Activated CD4-positive, alpha-beta T cell treated with anti-CD3 and anti-CD28 coated beads, Interleukin-10, Interleukin-2, amounts not matched to agents 100 ng/mL and 50 ng/mL, durations not matched to agents 16 hours and 8 hours (primary cell): ENCODE measurements at regions not wholly inside any gene's neighbourhood (a gene's known extent, or its start where the extent isn't known, plus 50 kb on each side); places are given as distances from the start of the nearest gene placed in this dataset.

Source experiments
- DNase-seq: peaks from one replicate; pipeline ENCODE4 v3.0.0-alpha.2; 2020

DNA sequence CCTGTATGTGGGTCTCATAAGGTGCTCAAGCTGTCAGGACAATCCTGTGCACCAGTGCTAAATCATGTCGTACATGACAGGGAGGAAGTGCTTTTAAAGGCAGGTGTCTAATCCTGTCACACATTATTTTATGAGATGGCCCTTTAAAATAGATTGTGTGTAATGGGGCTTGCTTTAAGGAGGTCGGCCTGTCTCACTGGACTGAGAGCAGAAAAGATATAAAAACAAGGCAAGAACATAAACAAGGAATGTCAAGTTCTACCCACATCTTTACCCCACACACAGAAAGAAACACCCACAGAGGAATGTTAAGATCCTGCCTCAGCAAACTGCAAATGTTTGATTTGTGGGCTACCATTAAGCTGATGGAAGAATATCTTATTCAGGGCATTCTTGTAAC, 279.0 kb downstream of the FOXA2 start:
- DNase-seq = no peak

DNA sequence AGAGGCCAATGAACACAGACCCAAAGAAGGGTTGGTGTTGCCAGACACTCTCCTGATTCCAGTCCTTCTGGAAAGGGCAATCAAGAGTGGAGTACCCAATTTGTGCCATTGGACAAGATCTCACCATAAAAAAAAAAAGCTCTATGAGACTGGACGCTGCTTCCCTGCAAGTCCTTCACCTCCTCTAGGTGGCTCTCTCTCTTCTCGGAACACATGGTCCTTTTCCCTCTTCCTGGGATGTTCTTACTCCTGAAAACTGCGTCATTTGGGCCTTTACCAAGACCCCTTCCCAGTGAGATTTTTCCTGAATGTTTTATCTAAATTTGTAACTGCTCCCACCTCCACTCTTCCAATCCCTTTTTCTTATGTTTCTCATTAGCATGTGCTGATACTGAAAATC, 280.8 kb downstream of the FOXA2 start:
- DNase-seq = no peak

DNA sequence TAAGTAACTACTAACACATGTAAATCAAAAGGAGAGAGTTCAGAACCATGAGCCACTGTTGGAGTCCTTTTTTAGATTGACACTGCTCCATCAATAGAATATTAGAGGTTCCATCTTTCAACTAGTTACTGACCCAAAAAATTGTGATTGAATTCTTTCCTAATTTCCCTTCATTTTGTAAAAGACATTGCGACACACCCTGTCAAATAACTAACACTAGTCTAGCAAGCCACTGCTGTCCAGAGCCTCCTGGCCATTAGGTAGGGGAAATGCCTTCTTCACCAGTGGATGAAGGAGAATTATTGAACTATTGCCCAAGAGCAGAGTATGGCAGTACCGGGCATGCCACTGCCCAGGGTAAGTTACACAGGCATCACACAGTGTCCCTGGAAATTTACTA, 282.3 kb downstream of the FOXA2 start:
- DNase-seq = no peak

DNA sequence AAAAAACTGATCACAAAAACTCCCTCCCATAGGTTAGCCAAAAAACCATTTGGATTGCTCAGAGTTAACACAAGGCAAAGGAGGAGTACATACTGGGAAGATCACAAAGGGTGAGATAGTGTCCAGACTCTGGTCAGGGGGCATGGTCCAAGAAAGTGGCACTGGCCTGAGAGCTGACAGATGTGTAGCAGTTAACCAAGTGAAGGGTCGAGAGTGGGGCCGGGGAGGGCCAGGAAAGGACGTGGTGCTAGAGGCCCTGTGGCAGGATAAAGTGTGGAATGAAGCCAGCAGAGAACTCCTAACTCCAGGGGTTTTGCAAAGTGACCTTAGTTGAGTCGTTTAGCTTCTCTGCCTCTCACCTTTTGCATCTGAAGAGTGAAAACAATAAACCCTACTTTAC, 290.5 kb downstream of the FOXA2 start:
- DNase-seq = no peak

DNA sequence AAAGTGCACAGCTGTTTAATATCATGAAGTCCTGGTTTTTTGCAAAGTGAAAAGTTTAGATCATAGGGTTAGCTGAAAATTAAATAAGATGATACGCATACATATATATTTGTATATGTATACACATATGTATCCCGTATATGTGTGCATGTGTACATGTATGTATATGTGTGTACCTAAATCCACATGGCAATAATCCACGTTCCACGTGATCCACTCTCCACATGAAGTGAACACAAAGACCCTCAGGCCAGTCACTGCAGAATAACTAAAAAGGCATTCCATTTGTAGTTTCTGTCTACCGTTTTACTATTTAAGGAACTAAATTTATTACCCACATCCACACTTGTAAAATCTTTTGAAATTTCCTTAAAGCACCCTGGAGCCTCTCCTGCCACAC, 294.9 kb downstream of the FOXA2 start:
- no peak for DNase-seq

DNA sequence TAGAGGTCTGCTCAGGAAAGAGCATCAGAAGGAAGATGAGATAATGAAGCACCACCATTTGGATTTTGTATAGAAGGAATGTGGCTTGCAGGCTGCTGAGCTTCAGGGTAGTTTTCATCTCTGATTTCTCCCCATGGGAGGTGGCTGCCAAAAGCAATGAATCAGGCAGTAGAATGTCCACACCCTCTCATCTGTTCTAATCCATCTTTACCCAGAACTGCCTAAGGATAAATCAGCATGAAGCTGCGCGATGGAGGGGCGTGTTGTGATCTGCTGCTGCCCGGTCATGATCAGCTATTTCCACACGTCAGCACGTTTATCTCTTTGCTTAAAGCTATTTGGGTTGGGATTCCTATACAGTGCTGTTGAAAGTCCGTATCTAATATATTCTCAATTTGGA, 295.4 kb downstream of the FOXA2 start:
- DNase-seq = no peak

DNA sequence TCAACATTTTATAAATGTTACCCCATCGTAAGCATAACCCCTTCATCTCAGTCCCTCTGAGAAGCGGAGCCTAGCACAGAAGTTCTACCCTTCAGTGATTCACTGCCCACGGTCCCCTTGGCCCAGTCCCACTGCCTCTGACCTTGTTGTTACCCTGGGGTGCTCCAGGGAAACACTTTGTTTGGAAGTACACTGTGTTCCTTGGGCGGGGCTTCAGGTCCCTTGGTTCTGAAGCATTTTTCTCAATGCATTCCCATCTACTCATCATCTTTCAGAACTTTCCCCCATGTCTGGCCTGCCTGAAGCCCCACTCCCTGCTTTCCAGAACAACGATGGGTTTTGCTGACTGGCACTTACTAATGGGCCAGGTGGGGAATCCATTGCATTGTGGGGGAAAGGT, 296.2 kb downstream of the FOXA2 start:
- no peak for DNase-seq

DNA sequence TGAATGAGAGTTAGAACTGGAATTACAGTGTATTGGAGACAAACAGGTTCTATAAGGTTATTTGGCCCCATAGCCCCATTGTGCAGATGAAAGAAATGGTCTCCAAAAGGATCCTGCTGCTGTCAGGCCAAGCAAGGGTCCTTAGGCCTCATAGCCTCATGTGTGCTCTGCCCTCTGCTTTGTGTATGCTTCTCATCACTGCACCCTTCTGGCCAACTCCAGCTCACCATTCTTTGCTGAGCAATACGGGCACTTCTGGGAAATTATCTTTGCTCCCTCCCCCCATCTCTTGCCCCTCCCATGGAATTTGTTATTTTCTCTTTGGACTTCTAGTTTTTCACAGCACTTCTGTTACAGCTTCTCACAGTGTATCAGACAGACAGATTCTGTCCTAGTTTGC, 298.8 kb downstream of the FOXA2 start:
- DNase-seq = no peak

DNA sequence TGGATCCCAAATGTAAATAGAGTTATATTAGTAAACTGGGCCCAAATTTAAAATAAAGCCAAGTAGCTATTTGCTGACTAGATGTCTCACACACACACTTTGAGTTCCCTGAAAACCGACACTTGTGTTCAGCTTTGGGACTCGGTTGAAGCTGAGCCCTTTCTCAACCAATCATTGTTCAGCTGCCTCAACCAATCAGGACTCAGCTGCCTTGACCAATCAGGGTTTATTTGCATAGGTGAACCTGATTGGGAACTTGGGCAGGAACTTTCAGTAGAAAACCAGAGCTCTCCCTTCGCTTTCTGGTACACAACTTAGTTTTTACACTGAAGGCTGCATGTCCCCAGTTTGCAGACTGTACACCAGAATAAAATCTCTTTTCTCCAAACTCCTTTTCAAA, 301.7 kb downstream of the FOXA2 start:
- DNase-seq = no peak

DNA sequence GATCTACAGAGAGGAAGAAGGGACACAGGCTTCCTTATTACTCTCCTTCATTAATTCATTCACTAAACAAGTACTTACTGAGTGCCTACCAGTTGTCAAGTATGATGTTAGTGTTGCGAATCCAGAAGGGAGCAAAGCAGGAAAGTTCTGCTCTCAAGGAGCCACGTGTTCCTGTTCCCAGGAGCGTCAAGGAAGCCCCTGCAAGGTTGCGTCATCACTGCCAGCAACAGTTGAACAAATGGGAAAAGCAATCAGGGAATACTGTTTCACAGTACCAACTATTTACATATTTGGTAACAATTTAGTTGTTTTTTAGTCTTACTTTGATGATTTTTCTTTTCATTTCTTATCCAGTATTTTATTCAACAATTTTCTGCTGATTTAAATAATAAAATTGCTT, 310.0 kb downstream of the FOXA2 start:
- DNase-seq = no peak

DNA sequence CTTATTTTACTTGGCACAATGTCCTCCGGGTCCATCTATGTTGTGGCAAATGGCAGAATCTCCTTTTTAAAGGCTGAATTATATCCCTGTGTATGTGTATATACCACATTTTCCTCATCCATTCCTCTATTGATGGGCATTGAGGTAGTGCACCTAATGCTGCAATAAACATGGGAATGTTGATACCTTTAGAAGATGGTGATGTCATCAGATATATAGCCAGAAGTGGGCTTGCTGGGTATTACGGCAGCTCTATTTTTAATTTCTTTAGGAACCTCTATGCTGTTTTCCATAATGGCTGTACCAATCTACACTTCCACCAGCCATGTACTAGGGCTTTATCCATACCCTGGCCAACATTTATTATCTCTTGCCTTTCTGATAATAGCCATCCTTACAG, 315.7 kb downstream of the FOXA2 start:
- no peak for DNase-seq

DNA sequence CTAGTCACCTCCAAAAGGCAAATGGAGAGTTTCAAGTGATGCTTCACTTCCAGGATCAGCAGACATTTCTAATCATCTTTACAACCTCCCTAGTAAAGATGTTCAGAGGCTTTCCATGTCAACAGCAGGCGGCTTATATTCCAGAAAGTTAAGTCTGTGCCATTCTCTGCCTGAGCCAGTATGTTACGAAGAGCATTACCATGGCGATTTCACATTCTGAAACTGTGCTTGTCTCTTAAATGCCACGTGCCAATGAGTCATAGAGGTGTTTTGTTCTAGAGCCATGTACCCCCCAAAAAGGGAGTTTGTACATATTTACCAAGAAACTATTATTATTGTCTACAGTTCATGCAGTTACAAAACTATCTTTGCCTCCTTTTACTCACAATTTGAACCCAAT, 319.5 kb downstream of the FOXA2 start:
- DNase-seq = no peak

DNA sequence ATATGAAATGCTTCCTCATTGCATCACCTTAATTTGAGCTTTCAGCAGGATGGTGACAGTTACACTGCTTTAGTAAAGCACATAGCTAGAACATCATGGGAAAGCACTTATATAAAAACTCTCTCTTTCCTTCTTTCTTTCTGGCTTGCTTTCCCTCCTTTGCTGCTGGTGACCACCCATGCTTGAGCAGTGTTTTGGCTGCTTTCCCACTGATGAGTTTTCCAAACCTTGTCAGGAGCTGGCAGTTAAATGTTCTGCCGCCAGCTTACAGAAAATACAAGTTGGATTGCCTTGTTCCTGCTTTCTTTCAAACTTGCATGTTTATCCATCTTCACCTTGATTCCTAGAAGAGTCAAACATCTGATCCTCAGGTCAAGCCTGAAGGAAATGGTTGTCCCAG, 323.9 kb downstream of the FOXA2 start:
- no peak for DNase-seq

DNA sequence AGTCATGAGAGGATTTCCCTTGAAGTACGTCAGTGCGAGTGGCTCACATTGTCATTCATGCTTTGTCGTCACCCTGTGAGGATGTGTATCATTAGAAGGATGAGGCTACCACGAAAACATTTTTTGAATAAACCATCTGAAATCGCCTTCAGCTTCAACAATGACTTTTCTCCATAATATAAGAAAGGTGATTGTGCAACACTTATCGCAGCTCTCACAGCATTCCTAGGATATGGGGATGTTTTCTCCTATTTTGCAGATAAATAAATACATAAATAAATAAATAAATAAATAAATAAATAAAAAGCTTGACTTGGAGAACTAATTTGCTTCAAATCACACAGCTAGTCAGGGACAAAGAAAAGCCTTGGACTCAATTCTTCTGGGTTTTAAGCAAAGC, 326.5 kb downstream of the FOXA2 start:
- no peak for DNase-seq

DNA sequence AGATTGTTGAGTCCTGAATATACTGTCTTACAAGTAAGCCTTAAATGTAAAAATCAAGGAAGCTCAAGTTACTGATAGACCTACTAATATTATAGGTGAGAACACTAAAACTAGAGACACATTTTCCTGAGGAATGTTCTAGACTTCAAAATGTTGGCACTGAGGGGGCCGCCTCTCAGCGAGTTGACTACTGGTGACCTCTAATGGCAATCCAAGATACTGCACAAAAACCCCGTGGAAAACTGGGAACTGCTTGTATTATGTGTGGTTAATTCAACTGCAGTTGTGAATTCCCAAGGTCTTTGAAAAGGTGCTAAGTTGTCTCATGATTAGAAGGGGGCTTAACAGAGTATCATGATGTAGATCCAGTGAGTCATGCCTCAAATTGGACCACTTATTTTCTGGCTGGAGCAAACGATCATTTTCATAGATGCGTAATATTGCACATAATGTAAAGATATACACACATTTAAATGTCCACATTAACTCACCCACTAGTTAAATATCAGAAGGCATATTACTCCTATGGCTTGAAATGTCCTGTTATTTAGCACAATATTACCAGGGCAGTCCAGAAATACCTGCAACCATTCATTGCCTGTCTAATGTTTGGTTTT, 336.2 kb downstream of the FOXA2 start:
- DNase-seq = no peak

DNA sequence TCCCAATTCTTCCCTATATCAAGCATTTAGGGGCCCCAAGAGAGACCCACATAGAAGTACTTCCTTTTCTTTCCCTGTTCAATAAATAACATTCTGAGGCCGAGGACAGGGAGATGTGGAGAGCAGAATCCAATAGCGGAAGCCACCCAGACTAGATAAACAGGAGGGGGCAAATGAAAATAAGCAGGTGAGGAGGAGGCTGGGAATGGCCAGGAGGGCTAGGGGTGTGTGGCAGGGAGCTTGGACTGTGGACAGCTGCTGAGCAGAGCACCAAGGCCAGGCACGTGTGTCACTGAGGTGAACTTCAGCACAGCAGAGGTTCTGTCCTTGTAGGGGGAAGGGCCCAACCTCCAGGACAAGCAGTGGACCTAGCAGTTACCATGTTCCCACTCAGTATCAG, 339.2 kb downstream of the FOXA2 start:
- DNase-seq = no peak

DNA sequence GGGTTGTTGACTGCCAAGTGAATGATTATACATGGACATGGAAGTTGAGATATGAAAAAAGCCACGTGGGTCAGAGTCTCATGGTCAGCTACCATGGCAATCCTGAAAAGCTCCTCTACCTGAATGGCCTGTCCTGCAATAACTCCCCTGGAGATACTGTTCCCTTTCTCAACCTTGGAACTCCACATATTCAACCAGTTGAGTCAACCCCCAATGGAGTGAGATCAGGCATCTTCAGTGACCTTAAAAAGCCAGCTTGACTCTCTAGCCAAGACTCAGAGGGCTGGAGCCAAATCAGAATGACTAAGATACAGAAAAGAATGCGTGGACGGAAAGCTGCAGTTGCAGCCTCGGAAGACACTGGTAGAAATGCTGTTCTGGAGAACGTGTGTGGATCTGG, 341.3 kb downstream of the FOXA2 start:
- no peak for DNase-seq

DNA sequence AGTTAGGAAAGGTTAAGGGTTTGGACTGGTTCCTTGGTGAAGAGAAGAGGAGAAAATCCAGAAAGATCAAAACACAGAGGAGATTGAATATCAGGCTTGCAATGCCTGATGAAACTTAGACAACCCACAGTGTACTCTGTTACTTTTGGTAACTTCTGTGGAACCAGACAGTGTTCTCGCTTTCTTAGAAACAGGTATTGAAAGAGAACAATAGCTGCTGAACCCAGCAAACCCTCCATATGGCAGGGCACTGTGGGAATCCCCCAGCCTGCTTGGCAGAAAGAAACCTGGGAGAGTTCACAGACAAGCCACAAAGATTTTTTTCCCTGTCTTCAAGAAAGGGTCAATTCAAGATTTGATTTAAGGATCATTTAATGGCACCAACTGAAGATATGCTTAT, 342.8 kb downstream of the FOXA2 start:
- no peak for DNase-seq

DNA sequence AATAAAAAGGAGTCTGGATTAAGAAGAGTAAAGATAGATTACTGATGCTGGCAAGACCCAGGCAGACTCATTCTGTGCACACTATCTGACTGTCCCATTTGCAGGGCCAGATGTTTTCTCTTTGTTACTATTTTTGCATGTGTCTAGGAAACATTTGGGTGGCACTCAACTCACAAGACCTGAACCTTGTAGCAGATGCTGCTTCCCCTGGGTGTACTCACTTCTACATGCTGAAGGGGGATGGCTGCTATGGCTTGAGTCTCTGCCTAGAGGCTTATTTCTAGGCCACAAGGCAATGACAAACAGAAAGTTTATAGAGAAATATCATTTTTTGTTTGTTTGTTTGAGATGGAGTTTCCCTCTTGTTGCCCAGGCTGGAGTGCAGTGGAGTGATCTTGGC, 351.4 kb downstream of the FOXA2 start:
- DNase-seq = no peak

DNA sequence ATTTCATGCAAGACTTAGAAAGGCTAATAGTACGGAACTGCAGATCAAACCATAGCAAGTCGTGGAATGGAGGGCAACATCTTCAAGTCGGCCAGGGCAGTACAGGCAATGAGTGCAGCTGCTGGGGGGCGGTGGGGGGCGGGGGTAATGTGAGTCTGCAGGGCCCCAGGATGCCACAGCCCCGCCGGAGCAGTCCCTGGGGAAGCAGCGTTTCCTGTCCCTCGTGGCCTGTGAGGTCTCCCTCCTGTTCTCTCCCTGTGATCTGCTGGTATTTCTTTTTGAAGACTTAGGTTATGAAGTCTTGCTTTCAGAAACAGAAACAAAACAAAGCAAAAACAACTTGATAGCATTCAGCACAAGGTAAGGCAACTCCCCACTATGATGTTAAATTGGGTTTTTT, 351.9 kb downstream of the FOXA2 start:
- DNase-seq = no peak

DNA sequence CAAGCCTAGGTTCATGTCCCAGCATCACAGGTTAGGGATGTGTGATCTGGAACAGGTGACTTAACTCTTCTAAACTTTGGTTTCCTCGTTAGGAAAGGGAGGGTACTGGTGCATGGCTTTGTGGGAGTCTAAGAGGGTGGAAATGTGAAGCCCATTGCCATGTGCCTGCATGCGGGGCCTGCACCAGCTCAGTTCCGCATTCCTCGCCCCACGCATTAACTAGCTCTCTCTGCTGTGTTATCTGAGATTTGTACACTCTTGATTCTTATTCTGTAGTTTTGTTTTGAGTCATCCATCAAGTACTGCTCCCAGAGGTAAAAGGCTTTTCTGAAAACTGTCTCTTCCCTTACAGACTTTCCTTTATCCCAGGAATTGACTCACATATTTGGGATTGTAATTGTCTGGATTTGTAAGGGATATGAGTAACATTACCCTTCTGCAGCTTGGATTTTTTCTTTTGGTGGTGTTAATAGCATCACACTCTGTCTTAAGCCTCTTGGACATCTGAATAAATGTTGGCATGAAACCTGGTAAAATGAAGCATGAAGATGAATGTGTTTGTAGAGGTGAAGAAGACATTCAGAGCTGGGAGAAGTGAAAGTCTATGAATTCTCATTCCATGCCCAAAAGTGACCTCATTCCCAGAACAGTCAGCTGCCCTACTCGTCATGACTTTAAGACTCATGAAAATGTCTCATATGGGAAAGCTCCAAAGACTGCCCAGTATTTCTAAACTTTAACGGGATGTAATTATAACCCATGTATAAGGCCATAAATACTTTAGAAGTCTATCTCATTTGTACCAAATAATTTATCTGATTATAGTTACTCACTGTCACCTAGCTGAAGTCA, 357.3 kb downstream of the FOXA2 start:
- no peak for DNase-seq

DNA sequence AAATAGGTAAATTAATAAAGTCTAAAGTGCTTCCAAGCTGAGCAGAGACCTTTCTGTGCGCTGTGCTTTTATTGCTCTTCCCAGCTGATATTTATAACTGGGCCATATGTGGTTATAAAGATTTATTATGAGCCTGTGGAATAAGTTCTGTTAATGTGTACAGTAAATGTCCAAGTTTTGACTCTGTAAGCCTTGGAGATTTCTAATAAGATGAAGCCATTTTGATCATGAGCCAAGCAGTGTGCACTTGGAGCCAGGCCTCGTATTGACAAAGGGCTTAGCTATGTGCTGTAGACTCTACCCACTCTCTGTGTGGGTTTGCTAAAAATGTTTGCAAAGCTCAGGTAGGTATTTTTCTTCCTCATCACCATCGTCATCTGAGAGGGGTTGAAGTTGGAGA, 361.1 kb downstream of the FOXA2 start:
- no peak for DNase-seq

DNA sequence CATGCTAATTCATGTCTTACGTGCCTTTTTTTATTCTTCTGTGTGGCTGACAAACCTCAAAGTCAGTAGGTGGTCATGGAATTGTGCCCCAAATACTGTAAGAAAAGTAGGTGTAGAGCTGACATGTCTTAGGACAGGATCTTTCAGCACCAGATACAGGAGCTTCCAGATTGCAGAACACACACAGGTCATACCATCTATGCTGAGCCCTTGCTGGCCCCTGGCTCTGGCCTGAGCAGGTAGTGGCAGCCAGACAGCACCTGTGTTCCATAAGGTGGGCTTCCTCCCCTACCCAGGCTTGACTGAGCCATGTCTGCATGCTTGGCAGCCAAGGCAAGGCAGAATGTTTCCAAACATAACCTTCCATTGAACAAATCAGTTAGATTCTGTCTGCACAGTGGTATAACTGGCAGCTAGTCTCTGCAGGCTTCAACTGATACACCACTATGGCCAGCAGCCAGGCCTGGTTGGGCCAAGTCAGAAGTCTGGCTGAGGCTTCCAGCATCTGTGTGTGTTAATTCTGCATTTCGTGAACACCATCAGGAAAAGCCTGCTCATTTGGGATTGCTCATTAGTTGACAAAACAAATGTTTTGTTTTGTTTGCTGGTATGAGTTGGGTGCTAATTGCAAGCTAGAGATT, 366.5 kb downstream of the FOXA2 start:
- no peak for DNase-seq

DNA sequence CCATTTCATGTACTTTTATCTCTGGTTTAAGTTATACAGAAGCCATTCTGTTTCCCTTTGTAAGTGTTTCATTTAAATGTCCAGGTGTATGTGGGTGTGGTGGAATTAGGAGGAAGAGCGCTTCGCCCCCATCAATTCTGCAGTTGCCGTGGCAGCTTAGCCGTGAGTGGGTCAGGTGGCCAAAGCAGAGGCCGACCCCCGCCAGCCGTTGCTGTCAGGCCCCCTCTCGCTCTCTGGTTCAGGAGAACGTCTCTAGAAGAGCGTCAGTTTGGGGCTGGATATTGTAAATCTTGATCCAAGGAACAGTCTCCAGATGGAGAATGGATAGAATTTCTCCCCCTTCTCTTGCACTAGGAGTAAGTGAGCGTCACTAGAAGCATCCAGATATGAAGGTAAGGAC, 367.4 kb downstream of the FOXA2 start:
- no peak for DNase-seq

DNA sequence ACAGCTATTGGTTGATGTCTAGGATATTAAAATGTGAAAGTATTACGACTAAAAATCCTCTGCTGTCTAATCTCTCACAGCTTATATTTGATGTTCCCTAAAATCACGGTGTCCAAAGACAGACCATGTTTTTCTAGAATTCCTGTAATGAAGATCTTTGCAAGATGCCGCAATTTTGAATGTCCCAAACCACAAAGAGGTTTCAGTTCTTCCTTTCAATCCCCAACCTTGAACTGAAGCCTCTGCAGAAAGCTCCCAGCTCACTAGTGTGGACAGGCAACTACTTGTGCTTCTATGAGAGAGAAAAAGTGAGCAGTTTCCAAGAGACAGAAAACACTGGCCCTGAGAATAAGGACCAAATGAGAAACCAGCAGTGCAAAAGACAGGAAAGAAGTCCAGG, 370.1 kb downstream of the FOXA2 start:
- DNase-seq = no peak
